Activated gamma-delta T cell treated with Interleukin-2 at 50 U/mL for 16 hours (primary cell): ENCODE measurements at regions not wholly inside any gene's neighbourhood (a gene's known extent, or its start where the extent isn't known, plus 50 kb on each side); places are given as distances from the start of the nearest gene placed in this dataset.

Source experiments
- DNase-seq: peaks from one replicate; pipeline ENCODE4 v3.0.0-alpha.2; 2020

- no peak for DNase-seq
These were observed 132.1 kb downstream of the OAT start for GRCh38 chr10:124286621-124287020.

- DNase-seq: no peak
These were observed 132.9 kb downstream of the OAT start for GRCh38 chr10:124285587-124286527.

- no peak for DNase-seq
These were observed 134.8 kb downstream of the OAT start for GRCh38 chr10:124283949-124284250.

- no peak for DNase-seq
These were observed 135.3 kb downstream of the OAT start for GRCh38 chr10:124283215-124283948.

- no peak for DNase-seq
These were observed 136.4 kb downstream of the OAT start for GRCh38 chr10:124282326-124282725.

GRCh38 chr10:124281666-124282065 is 137.1 kb downstream of the OAT start:
- DNase-seq: no peak

GRCh38 chr10:124280916-124281315 is 137.8 kb downstream of the OAT start:
- no peak for DNase-seq

- no peak for DNase-seq
These were observed 138.8 kb downstream of the OAT start for GRCh38 chr10:124279882-124280281.

- no peak for DNase-seq
These were observed 139.4 kb downstream of the OAT start for GRCh38 chr10:124279298-124279697.

GRCh38 chr10:124278356-124278755 is 140.4 kb downstream of the OAT start:
- no peak for DNase-seq

- no peak for DNase-seq
These were observed 145.6 kb downstream of the OAT start for GRCh38 chr10:124273141-124273540.

- no peak for DNase-seq
These were observed 147.0 kb downstream of the OAT start for GRCh38 chr10:124271676-124272075.

GRCh38 chr10:124270530-124271327 is 148.0 kb downstream of the OAT start:
- no peak for DNase-seq

- DNase-seq: no peak
These were observed 149.7 kb downstream of the OAT start for GRCh38 chr10:124268976-124269375.

- no peak for DNase-seq
These were observed 150.7 kb downstream of the OAT start for GRCh38 chr10:124267911-124268549.

GRCh38 chr10:124267231-124267885 is 151.4 kb downstream of the OAT start:
- DNase-seq: no peak

GRCh38 chr10:124266468-124267230 is 152.1 kb downstream of the OAT start:
- DNase-seq: no peak

GRCh38 chr10:124265776-124266467 is 152.8 kb downstream of the OAT start:
- DNase-seq: no peak

GRCh38 chr10:124265391-124265745 is 153.4 kb downstream of the OAT start:
- no peak for DNase-seq

GRCh38 chr10:124264711-124265390 is 153.9 kb downstream of the OAT start:
- no peak for DNase-seq
